Neural cell (in vitro differentiated cells): ENCODE measurements at regions not wholly inside any gene's neighbourhood (a gene's known extent, or its start where the extent isn't known, plus 50 kb on each side); places are given as distances from the start of the nearest gene placed in this dataset.

ENCODE experiments used
- CTCF ChIP-seq: fragments of 450-650 bp; IDR thresholded peaks from 2 replicates; pipeline ENCODE4 v1.5.1; 2014; ENCODE audit warnings: antibody characterized with exemption, mild to moderate bottlenecking, moderate library complexity; ENCODE audit not compliant: poor library complexity, severe bottlenecking
- EZH2 ChIP-seq: fragments of 200-600, 300-800 bp; shearing (Covaris generic), sonication (generic); IDR thresholded peaks from 2 replicates; pipeline ENCODE4 v1.6.1; 2014; ENCODE audit warnings: antibody characterized with exemption, low read length, borderline replicate concordance, mild to moderate bottlenecking; ENCODE audit not compliant: insufficient read depth, poor library complexity, severe bottlenecking
- MXI1 ChIP-seq: fragments of 450-650 bp; conservative IDR thresholded peaks from 2 replicates; pipeline ENCODE4 v1.6.1; 2014; ENCODE audit warnings: antibody characterized with exemption, mild to moderate bottlenecking; ENCODE audit not compliant: poor library complexity, severe bottlenecking

GRCh38 chr2:796141-796985 lies 119.2 kb upstream of the TMEM18 start:
- TF ChIP-seq CTCF (no peak), MXI1 (no peak), EZH2 (no peak)
